DLD1 (cell line): ENCODE measurements at regions not wholly inside any gene's neighbourhood (a gene's known extent, or its start where the extent isn't known, plus 50 kb on each side); places are given as distances from the start of the nearest gene placed in this dataset.
"Not testable (repeated sequence)": the region's sequence is repeated elsewhere in the genome, so short reads cannot be mapped to it uniquely, and the experiment has no call there.

Experiments used
- in situ Hi-C: cut with HindIII; loops from 2 replicates; pipeline ENCODE4 v1.10.0; 2017; ENCODE audit warnings: low sequenced_read_pairs

GRCh38 chr2:149781263-149781808, 193.8 kb upstream of the MMADHC start:
- in situ Hi-C loops, result no loop called here

GRCh38 chr2:149773006-149773405, 185.4 kb upstream of the MMADHC start:
- in situ Hi-C loops, result no loop called here

DNA sequence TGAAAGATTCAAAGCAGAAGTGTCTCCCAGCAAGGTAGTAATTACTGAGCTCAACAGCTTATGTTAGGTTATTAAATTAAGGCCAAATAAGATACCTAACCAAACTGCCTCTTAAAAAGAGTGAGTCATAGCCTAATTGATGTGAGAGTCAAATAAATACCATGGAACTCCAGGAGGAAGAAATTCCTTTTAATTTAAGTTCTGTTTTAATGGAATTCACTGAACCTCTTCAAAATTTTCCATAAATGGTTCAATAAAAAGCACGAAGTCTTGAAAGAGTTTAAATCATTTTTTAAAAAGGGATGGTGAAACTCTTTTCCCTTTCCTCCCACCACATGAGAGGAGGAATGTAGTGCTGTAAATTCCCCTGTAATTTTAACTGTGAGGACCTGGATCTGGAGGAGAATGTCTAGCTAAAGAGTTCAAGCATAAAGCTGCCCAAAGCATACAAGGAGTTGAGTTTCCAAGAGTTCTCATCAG, 180.8 kb upstream of the MMADHC start:
- in situ Hi-C loops, result no loop called here

- in situ Hi-C loops, result no loop called here
Observed at GRCh38 chr2:149767516-149767974, 180.0 kb upstream of the MMADHC start.

GRCh38 chr2:149766339-149766738, 178.8 kb upstream of the MMADHC start:
- in situ Hi-C loops, result no loop called here

DNA sequence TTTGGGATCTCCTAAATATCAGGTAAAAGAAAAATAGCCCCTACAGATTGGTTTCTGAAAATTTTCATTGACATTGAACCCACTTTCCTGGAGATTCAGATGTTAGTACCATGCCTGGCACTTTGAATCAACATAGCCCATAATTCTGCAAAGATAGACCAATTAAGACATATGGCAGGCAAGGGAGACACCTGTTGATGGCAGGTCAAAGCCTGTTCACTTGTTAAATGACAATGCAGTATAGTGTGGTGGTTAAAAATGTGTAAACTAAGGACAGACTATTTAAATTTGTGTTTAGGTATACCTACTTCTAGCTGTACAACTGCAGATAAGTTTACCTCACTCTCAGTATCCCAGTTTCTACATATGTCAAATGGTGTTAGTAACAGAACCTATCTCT, 178.1 kb upstream of the MMADHC start:
- in situ Hi-C loops, result no loop called here

GRCh38 chr2:149765003-149765402, 177.4 kb upstream of the MMADHC start:
- in situ Hi-C loops, result no loop called here

DNA sequence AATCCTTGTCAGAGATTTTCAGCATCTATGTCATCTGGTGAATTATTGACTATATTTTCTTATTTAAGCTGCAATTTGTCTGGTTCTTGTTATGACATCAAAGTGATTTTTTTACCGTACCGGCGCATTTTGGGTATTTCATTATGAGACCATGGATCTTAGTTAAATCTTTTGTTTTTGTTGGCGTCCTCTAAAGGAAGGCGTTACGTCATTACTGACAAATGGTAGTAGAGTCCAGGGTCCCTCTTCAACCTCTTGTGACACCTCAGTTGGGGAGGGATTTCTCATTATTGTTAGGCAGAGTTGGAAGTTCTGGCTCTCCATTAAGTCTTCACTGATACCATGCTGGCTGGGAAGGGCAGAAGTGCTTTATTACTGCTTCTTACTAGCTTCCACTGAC, 175.8 kb upstream of the MMADHC start:
- in situ Hi-C loops, result no loop called here

GRCh38 chr2:149761611-149762010, 174.0 kb upstream of the MMADHC start:
- in situ Hi-C loops, result no loop called here

- in situ Hi-C loops, result not testable (repeated sequence)
Observed at GRCh38 chr2:149759382-149759781, 171.8 kb upstream of the MMADHC start.

GRCh38 chr2:149754722-149755121, 167.1 kb upstream of the MMADHC start:
- in situ Hi-C loops, result not testable (repeated sequence)

DNA sequence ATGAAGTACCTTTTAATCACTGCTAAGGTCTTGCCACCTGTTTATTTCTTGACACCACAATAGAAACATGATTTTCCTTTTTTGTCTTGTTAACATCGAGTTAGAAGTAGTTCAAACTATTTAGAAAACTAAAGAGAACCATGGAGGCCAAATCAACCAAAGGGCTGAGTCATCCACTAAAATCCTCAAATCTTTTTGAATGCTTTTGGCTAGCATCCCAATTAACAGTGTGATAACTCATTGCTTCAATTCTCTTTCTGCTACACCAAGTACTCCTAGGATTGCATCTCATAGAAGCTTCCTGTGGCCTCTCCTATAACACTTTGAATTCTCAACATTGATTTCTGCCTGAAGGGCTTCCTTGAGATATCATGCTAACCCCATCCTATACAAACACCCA, 159.9 kb upstream of the MMADHC start:
- in situ Hi-C loops, result no loop called here

DNA sequence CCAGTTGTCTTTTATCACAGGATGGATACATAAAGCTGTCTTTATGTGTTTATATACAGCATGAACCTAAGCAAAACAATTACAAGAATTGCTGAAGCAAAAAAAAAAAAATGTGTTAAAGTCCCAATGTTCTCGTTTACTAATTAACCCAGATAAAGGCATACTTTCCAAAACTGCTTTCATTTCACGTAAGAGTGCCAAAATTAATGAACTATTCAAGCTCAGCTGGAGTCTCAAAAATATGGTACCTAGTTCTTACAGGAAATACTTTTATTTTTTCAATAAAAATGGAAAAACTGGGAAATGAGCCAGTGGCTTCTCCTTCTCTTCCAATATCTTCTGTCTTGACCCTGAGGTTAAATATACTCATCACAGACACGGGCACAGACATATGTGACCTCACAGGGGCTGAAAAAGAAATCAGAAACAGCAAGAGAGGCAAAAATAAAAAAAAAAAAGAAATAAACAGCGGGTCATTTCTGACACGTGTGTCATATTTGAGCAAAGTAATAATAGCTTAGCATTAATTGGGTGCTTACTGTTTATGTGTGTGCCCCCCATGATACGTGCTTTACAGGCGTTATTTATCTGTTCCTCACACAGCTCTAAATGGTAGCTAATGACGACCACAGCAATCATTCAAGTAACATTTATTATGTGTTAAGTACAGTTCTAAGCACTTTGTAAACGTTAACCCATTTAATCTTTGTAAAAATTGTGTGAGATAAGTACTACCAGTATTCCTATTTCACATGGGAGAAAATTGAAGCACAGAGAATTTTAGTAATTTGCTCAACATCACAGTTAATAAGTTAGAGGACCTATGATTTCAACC, 158.0 kb upstream of the MMADHC start:
- in situ Hi-C loops, result no loop called here

DNA sequence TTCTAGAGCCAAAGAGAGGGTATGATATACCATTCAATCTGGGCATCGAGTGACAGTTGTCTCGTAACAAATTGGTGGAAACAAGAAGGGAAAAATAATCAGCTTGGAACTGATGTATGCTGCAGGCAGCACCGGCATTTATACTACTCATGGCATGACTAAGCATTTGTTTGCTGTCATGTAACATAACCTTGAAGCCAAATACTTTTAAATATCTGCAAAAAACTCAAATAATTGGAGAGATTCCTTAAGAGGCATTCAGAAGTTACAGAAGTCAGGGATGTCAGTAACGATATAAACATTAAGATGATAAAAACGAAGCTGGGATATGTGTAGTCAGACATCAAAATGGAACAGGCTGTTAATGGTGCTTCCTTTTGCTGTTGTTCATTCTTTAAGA, 157.3 kb upstream of the MMADHC start:
- in situ Hi-C loops, result no loop called here

- in situ Hi-C loops, result no loop called here
Observed at GRCh38 chr2:149743842-149744448, 156.4 kb upstream of the MMADHC start.

- in situ Hi-C loops, result no loop called here
Observed at GRCh38 chr2:149741646-149742045, 154.1 kb upstream of the MMADHC start.

- in situ Hi-C loops, result no loop called here
Observed at GRCh38 chr2:149740490-149740889, 152.9 kb upstream of the MMADHC start.

DNA sequence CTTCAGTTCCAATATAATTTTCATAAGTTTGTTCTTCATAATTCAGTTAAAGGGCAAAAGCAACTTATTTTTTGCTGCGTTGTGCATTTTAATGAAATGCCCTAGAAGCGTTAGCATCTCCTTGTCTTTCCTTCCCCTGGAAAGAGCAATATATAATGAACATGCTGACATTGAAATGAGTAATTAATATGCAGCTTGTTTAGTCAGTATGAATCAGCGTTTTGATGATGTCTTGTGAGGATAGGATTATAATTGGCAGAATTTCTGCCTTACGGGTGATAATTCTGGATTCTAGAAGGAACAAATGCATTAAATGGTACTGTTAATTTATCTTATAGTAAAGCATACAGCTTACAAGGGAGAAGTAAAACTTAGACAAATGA, 152.3 kb upstream of the MMADHC start:
- in situ Hi-C loops, result no loop called here

- in situ Hi-C loops, result no loop called here
Observed at GRCh38 chr2:149739171-149739882, 151.8 kb upstream of the MMADHC start.

DNA sequence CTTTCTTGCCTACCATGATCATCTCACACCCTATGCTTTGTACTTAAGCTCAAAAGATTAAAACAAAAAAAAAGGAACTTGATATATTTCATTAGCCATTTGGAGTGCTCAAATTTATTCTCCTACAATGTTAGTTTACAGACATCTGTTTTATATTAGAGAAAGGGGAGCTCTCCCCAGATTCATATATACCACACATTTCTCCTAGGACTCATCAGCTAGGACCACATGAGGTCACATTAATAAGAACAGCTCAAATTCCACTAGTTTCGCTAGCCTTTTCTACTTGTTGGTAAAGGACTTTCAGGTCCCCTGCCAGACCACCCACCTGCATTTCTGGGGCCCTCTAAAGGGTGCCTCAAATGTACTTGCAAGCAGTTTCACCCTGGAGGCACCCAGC, 151.2 kb upstream of the MMADHC start:
- in situ Hi-C loops, result no loop called here

- in situ Hi-C loops, result no loop called here
Observed at GRCh38 chr2:149737896-149738295, 150.3 kb upstream of the MMADHC start.
